HepG2 (cell line): ENCODE measurements at regions not wholly inside any gene's neighbourhood (a gene's known extent, or its start where the extent isn't known, plus 50 kb on each side); places are given as distances from the start of the nearest gene placed in this dataset.

Experiments
- FOXO4 ChIP-seq: sonication (generic); formaldehyde crosslinking; conservative IDR thresholded peaks from 2 replicates; pipeline ENCODE4 v1.8.1; 2023; ENCODE audit warnings: missing genetic modification reagents
- HNRNPK ChIP-seq: fragments of 200-400 bp; formaldehyde crosslinking; IDR thresholded peaks from 2 replicates; pipeline ENCODE4 v1.6.1; 2018; ENCODE audit warnings: low read length, low read depth, moderate library complexity, mild to moderate bottlenecking; ENCODE audit not compliant: poor library complexity, severe bottlenecking
- MYPOP ChIP-seq: sonication (generic); formaldehyde crosslinking; IDR thresholded peaks from 2 replicates; pipeline ENCODE4 v1.8.1; 2023; ENCODE audit warnings: mild to moderate bottlenecking, moderate library complexity, missing genetic modification reagents
- PAWR ChIP-seq: sonication (generic); formaldehyde crosslinking; IDR thresholded peaks from 2 replicates; pipeline ENCODE4 v1.4.0; 2020; ENCODE audit warnings: missing genetic modification reagents, mild to moderate bottlenecking, borderline replicate concordance
- RBFOX2 ChIP-seq: fragments of 200-400 bp; formaldehyde crosslinking; IDR thresholded peaks from 2 replicates; pipeline ENCODE4 v1.6.1; 2017; ENCODE audit warnings: low read depth, mild to moderate bottlenecking, low read length
- SOX5 ChIP-seq: IDR thresholded peaks from 2 replicates; pipeline ENCODE4 v1.6.1; 2016; ENCODE audit warnings: borderline replicate concordance
- ZBTB49 ChIP-seq: sonication (generic); formaldehyde crosslinking; IDR thresholded peaks from 2 replicates; pipeline ENCODE4 v1.4.0; 2020; ENCODE audit warnings: missing genetic modification reagents, borderline replicate concordance
- ZNF138 ChIP-seq: sonication (generic); formaldehyde crosslinking; IDR thresholded peaks from 2 replicates; pipeline ENCODE4 v1.5.0; 2020; ENCODE audit warnings: mild to moderate bottlenecking, low read depth, missing genetic modification reagents
- ZNF296 ChIP-seq: sonication (generic); formaldehyde crosslinking; conservative IDR thresholded peaks from 2 replicates; pipeline ENCODE4 v1.5.0; 2020; ENCODE audit warnings: mild to moderate bottlenecking, missing genetic modification reagents
- ZNF383 ChIP-seq: sonication (generic); formaldehyde crosslinking; IDR thresholded peaks from 2 replicates; pipeline ENCODE4 v1.4.0; 2020; ENCODE audit warnings: missing genetic modification reagents, mild to moderate bottlenecking, borderline replicate concordance
- ZNF605 ChIP-seq: sonication (generic); formaldehyde crosslinking; IDR thresholded peaks from 2 replicates; pipeline ENCODE4 v1.8.0; 2022; ENCODE audit warnings: mild to moderate bottlenecking, missing genetic modification reagents

GRCh38 chr2:224286923-224287322, 115.0 kb downstream of the FAM124B start (continued):
- TF ChIP-seq MYPOP (CRISPR knock-in tag) (no peak), FOXO4 (CRISPR knock-in tag) (no peak), HNRNPK (no peak), RBFOX2 (no peak), ZNF138 (CRISPR knock-in tag) (no peak), ZNF605 (CRISPR knock-in tag) (no peak), ZNF296 (no peak), ZNF383 (no peak), PAWR (CRISPR knock-in tag) (no peak), ZBTB49 (CRISPR knock-in tag) (no peak), SOX5 (CRISPR knock-in tag) (no peak)
- TF ChIP-seq, all 625 proteins: peak for 0
